GM18873 (cell line): ENCODE measurements at regions not wholly inside any gene's neighbourhood (a gene's known extent, or its start where the extent isn't known, plus 50 kb on each side); places are given as distances from the start of the nearest gene placed in this dataset.

Experiments
- ATAC-seq: cut with Tn5 transposase; IDR thresholded peaks from one replicate; pipeline ENCODE4 v1.9.1; 2021; ENCODE audit warnings: mild to moderate bottlenecking, moderate library complexity, moderate number of reproducible peaks; ENCODE audit not compliant: unreplicated experiment, low FRiP score

DNA sequence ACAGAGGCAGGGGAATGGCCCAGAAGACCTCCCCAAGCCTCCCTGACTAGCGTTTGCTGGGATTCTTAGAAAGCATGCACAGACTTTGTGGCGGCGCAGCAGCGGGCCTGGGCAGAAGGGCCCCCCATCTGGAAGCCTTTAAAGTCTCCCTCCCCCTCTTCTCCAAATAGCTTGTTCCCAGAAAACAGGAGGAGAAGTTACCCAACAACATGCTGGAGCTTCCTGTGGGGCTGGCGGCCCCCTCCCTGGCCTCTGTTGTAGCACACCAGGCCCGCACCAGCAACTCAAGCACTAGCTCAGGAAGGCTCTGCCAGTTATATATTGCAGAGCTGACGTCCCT lies 334.8 kb downstream of the DYSF start:
- ATAC-seq, result no peak

GRCh38 chr2:71787476-71788185 lies 334.3 kb downstream of the DYSF start:
- ATAC-seq, result no peak

DNA sequence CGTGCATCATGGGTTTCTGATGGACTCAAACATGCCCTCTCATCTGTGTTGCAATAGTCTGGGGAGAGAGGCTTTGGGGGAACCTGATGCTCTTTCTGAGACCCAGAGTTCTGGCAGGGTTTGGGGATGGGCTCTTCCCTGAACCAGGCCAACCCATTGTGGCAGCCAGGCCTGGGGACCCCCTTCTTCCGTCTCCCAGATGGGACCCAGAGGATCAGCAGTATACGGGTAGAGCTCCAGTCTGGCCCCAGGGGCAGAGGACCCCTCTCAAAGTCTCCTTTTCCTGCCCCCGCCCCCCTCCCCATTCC lies 333.7 kb downstream of the DYSF start:
- no peak for ATAC-seq

DNA sequence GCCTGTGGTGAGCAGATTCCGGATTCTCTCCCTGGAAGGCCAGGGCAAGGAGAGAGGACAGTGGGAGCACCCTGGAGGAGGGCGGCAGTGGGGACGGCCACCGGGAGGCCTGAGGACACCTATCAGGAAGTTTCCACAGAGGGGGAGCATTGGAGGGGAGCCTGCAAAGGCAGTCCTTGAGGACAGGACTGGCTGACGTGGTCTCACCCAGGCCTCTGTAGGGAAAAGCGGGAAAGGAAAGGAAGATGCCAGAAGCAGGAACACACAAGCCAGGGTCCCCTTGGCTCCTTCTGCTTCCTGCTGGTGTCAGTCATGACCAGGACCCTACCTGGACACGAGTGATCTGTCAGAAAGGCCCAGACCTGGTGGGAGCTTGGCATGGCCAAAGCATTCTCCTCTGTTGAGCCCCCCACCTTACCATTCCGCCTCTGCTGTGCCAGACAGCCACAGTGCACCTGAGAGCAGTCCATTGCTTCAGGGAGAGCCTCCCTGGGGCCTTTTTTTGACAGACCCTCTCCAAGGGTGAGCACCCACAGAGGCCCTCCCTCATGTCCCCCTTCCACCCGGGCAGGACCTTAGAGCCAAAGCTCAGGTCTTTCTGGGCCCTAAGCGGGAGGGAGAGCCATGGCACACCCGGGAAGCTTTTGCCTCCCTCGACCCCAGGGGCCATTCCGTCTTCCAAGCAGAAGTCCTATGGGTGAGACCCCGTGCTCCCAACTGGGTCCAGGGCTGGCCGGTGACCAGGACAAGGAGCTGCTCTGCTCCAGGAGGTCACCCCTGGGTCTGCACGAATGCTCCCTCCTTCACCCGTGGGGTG lies 333.1 kb downstream of the DYSF start:
- no peak for ATAC-seq

GRCh38 chr2:71785516-71785981 lies 332.2 kb downstream of the DYSF start:
- no peak for ATAC-seq

DNA sequence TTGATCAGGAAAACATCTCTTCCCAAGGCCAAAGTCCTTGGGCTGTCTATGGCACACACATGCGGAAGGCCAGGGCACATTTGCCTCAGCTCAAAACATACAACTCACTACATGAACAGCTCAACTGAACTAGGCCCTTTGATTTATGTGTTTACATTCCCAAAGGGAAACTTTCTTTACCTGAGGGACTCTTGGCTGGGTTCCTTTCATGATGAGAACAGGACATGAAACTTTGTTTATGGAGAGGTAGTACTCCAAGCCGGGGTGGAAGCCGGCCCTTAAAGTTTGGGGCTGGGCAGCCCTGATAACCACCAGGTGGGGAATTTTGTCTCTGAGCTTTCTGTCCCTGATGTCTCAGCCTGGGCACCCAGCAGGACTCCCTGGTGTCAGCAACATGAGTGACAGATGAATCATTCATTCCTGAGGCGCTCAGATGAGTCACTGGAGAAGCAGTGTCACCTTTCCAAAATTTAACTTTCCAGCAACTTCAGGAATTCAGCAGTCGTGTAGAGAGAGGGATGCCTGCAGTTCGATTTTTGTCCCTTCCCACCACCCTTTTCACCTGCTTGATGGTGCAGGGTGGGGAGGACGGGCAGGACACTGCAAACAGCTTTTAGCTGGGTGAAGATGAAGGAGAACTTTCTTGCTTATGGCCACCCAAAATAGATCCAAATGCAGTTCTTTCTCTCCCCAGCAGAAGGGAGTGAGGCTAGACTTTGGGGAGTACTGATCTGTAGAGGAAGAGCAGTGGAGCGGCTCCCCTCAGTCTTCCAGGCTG lies 331.6 kb downstream of the DYSF start:
- no peak for ATAC-seq

- ATAC-seq, result no peak
These were observed 330.5 kb downstream of the DYSF start for GRCh38 chr2:71783815-71784214.

- no peak for ATAC-seq
These were observed 329.9 kb downstream of the DYSF start for GRCh38 chr2:71783215-71783614.

- no peak for ATAC-seq
These were observed 329.0 kb downstream of the DYSF start for GRCh38 chr2:71782323-71782722.

- no peak for ATAC-seq
These were observed 328.4 kb downstream of the DYSF start for GRCh38 chr2:71781695-71782228.

- ATAC-seq, result no peak
These were observed 326.8 kb downstream of the DYSF start for GRCh38 chr2:71780162-71780561.

DNA sequence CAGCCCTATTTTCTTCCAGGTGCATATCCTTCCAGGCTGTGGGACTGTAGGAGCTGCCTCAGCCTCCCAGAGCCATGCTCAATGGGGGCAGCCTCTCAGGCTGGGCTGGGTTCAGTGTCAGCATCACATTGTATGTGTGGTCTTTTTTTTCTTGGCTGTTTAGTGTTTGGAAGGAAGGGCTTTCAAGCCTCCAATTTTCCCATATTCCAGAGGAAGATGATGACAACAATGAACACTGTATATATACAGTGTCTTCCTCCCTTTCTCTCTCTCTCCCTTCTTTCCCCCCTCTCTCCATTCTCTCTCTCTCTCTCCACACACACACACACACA lies 326.4 kb downstream of the DYSF start:
- no peak for ATAC-seq

- ATAC-seq, result no peak
These were observed 325.8 kb downstream of the DYSF start for GRCh38 chr2:71778936-71779773.

DNA sequence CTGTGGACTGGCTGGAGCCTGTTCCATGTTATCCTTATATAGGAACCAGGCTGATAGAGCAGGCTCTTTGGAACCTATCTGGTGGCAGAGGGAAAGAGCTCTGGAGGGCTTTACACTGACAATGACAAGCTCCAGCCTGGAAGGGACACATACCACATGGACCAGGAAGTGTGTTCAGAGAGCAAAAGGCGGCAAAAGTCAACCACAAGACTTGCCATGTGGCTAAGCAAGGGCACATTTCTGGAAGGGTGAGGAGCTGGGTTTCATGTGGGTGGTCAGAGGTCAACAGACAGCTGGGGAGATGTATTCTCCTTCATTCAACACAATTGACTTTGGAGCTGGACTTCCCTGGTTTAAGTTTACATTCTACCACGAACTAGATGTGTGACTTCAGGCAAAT lies 325.2 kb downstream of the DYSF start:
- no peak for ATAC-seq

GRCh38 chr2:71777946-71778345 lies 324.6 kb downstream of the DYSF start:
- ATAC-seq, result no peak

- ATAC-seq, result no peak
These were observed 322.9 kb downstream of the DYSF start for GRCh38 chr2:71776227-71776626.

DNA sequence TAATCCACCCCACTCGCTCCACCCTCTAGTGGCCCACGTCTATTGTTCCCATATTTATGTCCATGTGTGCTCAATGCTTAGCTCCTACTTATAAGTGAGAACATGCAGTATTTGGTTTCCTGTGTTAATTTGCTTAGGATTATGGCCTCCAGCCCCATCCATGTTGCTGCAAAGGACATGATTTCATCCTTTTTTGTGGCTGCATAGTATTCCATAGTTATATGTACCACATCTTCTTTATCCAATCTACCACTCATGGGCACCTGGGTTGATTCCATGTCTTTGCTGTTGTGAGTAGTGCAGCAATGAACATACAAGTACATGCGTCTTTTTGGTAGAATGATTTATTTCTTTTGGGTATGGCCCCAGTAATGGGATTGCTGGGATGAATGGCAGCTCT lies 319.9 kb downstream of the DYSF start:
- no peak for ATAC-seq

DNA sequence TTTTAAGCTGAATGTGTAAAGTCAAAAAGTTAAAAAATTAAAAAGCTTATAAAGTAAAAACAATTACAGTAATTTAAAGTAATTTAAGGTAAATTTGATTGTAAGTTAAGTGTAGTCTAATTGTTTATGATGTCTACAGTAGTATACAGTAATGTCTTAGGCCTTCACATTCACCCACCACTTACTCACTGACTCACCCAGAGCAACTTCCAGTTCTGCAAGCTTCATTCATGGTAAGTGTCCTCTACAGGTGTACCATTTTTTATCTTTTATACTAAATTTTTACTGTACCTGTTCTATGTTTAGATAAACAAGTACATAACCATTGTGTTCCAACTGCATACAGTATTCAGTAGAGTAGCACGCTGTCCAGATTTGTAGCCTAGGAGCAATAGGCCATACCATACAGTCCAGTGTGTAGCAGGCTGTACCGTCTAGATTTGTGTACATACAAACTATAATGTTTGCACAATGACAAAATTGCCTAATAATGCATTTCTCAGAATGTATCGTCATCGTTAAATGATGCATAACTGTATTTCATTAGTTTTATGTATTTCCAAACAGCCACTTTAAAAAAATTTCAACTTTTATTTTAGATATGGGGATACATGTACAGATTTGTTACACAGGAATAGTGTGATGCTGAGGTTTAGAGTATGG lies 319.3 kb downstream of the DYSF start:
- ATAC-seq, result no peak

DNA sequence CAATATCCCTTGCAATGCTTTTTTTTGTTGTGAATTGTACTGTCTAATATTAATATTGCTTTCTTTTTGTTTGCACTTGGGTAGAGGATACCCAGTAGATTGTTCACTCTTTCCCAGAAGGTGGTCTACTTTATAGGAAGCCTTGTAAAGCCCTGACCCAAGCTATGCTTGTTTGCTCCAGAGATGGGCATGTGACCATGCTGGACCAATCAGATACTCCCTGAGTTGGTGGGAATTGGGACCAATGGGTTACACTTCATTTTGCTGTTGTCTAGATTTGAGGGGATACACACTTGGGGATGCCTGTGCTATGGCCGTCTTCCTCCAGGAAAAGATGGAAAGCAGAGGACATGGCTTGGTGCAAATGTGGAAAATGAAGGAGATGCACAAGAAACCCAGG lies 314.3 kb downstream of the DYSF start:
- ATAC-seq, result no peak

DNA sequence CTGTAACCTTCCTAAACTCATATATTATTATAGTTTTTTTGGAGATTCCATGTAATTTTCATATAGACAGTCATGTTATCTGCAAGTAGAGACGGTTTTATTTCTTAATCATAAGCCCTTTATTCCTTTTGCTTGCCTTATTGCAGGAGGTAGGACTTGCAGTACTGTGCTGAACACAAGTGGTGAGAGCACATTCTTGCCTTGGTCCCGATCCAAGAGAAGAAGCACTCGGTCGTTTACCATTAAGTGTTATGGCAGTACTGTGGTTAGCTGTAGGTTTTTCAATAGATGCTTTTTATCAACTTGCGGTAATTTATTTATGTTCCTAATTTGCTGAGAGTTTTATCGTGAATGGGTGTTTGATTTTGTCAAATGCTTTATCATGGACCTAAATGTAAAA lies 305.7 kb downstream of the DYSF start:
- no peak for ATAC-seq
